ENCODE measurements at regions not wholly inside any gene's neighbourhood (a gene's known extent, or its start where the extent isn't known, plus 50 kb on each side); places are given as distances from the start of the nearest gene placed in this dataset.

DNA sequence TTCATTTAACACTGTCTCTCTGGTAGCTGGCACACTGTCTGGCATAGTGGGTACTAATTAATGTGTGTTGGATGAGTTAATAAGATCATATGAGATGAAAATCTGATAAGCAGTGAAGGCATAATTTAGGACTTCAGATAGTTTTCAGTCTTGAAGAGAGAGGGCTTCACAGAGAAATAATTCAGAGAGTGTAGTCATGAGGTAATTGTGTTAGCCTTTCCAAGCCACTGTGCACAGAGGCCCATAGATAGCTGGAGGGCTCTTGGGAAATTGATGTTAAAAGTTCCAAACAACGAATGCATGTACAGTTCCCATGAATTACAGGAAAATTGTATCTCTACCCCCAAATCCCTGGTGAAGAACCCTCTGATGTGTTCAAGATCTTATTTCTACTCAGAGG lies 133.8 kb upstream of the HMGA2 start:
- TF ChIP-seq RAD21 (IDR thresholded peaks at IDR 0.05; ENCODE audit: low read depth) (no peak), CEBPB (IDR thresholded peaks at IDR 0.05) (no peak), EP300 (IDR thresholded peaks at IDR 0.05; ENCODE audit: borderline replicate concordance) (no peak), CREB1 (IDR thresholded peaks at IDR 0.05; ENCODE audit: low read depth) (no peak), TAF1 (IDR thresholded peaks at IDR 0.05; ENCODE audit: low read depth) (no peak), YY1 (IDR thresholded peaks at IDR 0.05; ENCODE audit: low read depth) (no peak), TEAD4 (IDR thresholded peaks at IDR 0.05) (no peak)
- TF ChIP-seq, protein P1, sequence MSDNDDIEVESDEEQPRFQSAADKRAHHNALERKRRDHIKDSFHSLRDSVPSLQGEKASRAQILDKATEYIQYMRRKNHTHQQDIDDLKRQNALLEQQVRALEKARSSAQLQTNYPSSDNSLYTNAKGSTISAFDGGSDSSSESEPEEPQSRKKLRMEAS (IDR thresholded peaks at IDR 0.05) = no peak

All from Ishikawa (cell line).